Natural killer cell treated with Interleukin-12 subunit alpha and Interleukin-12 subunit beta and Interleukin-15 and Interleukin-18, amount 100 ng/mL, for 72 hours (primary cell): ENCODE measurements at regions not wholly inside any gene's neighbourhood (a gene's known extent, or its start where the extent isn't known, plus 50 kb on each side); places are given as distances from the start of the nearest gene placed in this dataset.

Experiments used
- ATAC-seq, 2 donors: fragments of 150-1000 bp; cut with Tn5 transposase in 1 of 2; sonication (Bioruptor Pico), chemical (Tn5 transposase) in 1 of 2; 2 replicates each; pipeline ENCODE4 v1.10.0; 2021
- DNase-seq: peaks from one replicate; pipeline ENCODE4 v3.0.0; 2022; ENCODE audit warnings: low spot score
- H3K27ac Mint-ChIP-seq, 2 donors: 1 replicate in 1 of 2; 2 replicates in 1 of 2; pipeline ENCODE4 v1.8.0; 2022; ENCODE audit warnings: mixed read lengths in 2 of 2, mild to moderate bottlenecking in 1 of 2, moderate library complexity in 1 of 2
- H3K27me3 Mint-ChIP-seq, 2 donors: 1 replicate in 1 of 2; 2 replicates in 1 of 2; pipeline ENCODE4 v1.8.0; 2022; ENCODE audit warnings: mixed read lengths in 2 of 2
- H3K36me3 Mint-ChIP-seq: one replicate; pipeline ENCODE4 v1.8.0; 2022; ENCODE audit warnings: mixed read lengths
- H3K4me1 Mint-ChIP-seq, 2 donors: 1 replicate in 1 of 2; 2 replicates in 1 of 2; pipeline ENCODE4 v1.8.0; 2022; ENCODE audit warnings: low read depth in 2 of 2, mixed read lengths in 2 of 2, mild to moderate bottlenecking in 1 of 2
- H3K4me3 Mint-ChIP-seq: one replicate; pipeline ENCODE4 v1.8.0; 2022; ENCODE audit warnings: mixed read lengths
- H3K9me3 Mint-ChIP-seq: 2 replicates; pipeline ENCODE4 v1.8.0; 2022; ENCODE audit warnings: mixed read lengths

DNA sequence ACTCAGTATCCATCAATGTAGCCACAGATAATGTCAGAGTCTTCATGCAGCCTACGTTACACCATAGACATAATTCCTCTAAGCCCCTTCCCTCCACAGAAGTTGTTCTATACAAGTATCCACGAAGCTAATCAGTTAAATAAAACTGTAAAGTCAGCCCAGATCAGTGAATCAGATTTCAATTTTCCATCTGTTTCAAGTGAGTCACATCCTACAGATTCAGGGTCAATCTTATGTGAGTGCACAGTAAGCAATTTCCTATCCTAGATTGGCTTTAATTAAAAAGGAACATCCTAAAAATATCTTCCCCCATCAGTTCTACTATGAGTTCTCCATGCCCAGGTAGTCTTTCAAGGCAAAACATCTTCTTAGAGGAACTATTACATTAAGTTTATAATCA is 402.5 kb downstream of the EFNA5 start:
- H3K4me3 Mint-ChIP-seq = no peak overlapping the region
- ATAC-seq (no peak), DNase-seq (no peak)
- no peak overlapping the region for H3K27ac Mint-ChIP-seq
- H3K27me3 Mint-ChIP-seq = peaks cover 0 to 4% of the 10 kb centered on the region in 2 donors
- H3K9me3 Mint-ChIP-seq = no peaks in the 10 kb centered on the region
- no peaks in the 10 kb centered on the region for H3K36me3 Mint-ChIP-seq
- H3K4me1 Mint-ChIP-seq = no peaks in the 10 kb centered on the region

GRCh38 chr5:107266100-107266499 is 404.6 kb downstream of the EFNA5 start:
- Mint-ChIP-seq H3K27me3 (peaks cover 0 to 4% of the 10 kb centered on the region in 2 donors), H3K9me3 (peaks cover 7% of the 10 kb centered on the region), H3K27ac (no peak overlapping the region), H3K4me3 (no peak overlapping the region), H3K4me1 (peaks cover 0 to 8% of the 10 kb centered on the region in 2 donors), H3K36me3 (peaks cover 11% of the 10 kb centered on the region)
- no peak for DNase-seq
- ATAC-seq = peak in 1 of 2 donors; percentile 56

GRCh38 chr5:107265193-107265592 is 405.5 kb downstream of the EFNA5 start:
- Mint-ChIP-seq H3K27ac (no peak overlapping the region), H3K36me3 (peaks cover 17% of the 10 kb centered on the region), H3K4me3 (no peak overlapping the region), H3K27me3 (peaks cover 0 to 4% of the 10 kb centered on the region in 2 donors), H3K9me3 (peaks cover 11% of the 10 kb centered on the region), H3K4me1 (peaks cover 0 to 8% of the 10 kb centered on the region in 2 donors)
- DNase-seq = no peak
- no peak for ATAC-seq

GRCh38 chr5:107263387-107264018 is 407.2 kb downstream of the EFNA5 start:
- Mint-ChIP-seq H3K27me3 (peaks cover 0 to 4% of the 10 kb centered on the region in 2 donors), H3K4me1 (peaks cover 0 to 13% of the 10 kb centered on the region in 2 donors), H3K36me3 (peaks cover 23% of the 10 kb centered on the region), H3K4me3 (no peak overlapping the region), H3K27ac (no peak overlapping the region), H3K9me3 (peaks cover 11% of the 10 kb centered on the region)
- ATAC-seq (peak; percentile 77 to 86), DNase-seq (no peak)

GRCh38 chr5:107257885-107258520 is 412.7 kb downstream of the EFNA5 start:
- Mint-ChIP-seq H3K4me3 (no peak overlapping the region), H3K27ac (no peak overlapping the region), H3K4me1 (peaks cover 19 to 36% of the 10 kb centered on the region in 2 donors), H3K27me3 (no peaks in the 10 kb centered on the region), H3K9me3 (peaks cover 11% of the 10 kb centered on the region), H3K36me3 (peaks cover 23% of the 10 kb centered on the region)
- ATAC-seq (no peak), DNase-seq (no peak)

- peaks cover 6% of the 10 kb centered on the region for H3K36me3 Mint-ChIP-seq
Observed at GRCh38 chr5:107254902-107255234, 415.9 kb downstream of the EFNA5 start.

GRCh38 chr5:107254214-107254901 is 416.4 kb downstream of the EFNA5 start:
- H3K4me3 Mint-ChIP-seq = no peak overlapping the region

More at GRCh38 chr5:107254902-107255234, 415.9 kb downstream of the EFNA5 start:
- Mint-ChIP-seq H3K27ac (no peak overlapping the region), H3K4me1 (peaks cover 19 to 32% of the 10 kb centered on the region in 2 donors), H3K27me3 (no peaks in the 10 kb centered on the region), H3K4me3 (no peak overlapping the region), H3K9me3 (no peaks in the 10 kb centered on the region)
- no peak for ATAC-seq
- no peak for DNase-seq

DNA sequence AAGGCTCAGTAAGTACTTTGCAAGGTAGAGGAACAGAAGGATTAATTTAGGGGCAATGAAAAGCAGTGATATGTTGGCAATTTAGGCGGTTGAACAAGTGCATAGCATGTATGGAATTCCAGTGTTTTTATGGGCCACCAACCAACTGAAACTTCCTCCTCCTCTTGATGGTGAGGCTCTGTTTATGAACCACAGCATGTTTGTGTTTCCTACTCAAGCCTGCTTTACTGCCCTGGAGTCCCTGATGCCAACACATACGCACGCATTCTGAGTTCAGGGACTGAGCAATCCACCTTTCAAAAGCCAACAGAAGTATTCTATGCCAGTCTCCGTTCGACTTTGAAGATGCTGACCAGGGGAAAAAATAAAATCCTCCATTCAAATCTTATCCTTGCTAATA is 417.5 kb downstream of the EFNA5 start:
- Mint-ChIP-seq H3K27ac (no peak overlapping the region), H3K27me3 (no peaks in the 10 kb centered on the region), H3K4me1 (peaks cover 26 to 39% of the 10 kb centered on the region in 2 donors), H3K36me3 (no peaks in the 10 kb centered on the region), H3K9me3 (no peaks in the 10 kb centered on the region), H3K4me3 (no peak overlapping the region)
- DNase-seq = no peak
- ATAC-seq = no peak

More at GRCh38 chr5:107254214-107254901, 416.4 kb downstream of the EFNA5 start:
- peaks cover 19 to 31% of the 10 kb centered on the region in 2 donors for H3K4me1 Mint-ChIP-seq
- no peak overlapping the region for H3K27ac Mint-ChIP-seq
- DNase-seq = no peak
- H3K27me3 Mint-ChIP-seq = no peaks in the 10 kb centered on the region
- no peak for ATAC-seq
- no peaks in the 10 kb centered on the region for H3K9me3 Mint-ChIP-seq
- peaks cover 3% of the 10 kb centered on the region for H3K36me3 Mint-ChIP-seq

DNA sequence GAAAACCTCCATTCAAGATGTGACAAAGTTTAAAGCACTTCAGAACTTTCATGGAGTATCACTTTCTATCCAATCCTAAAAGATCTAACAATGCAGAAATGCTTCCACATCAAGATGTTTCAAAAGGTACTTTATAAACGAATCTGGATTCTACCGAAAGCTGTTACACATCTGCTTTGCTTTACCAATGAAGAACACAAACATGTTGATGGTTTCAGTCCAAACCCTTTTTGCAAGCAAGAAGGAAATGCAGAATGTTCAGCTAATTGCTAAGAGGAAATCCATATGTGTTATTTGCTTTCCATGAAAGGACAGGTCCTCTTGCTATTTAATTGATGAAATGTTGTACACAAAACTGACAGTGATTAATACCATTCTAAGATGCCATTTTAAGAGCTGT is 419.6 kb downstream of the EFNA5 start:
- ATAC-seq (no peak), DNase-seq (no peak)
- no peak overlapping the region for H3K4me3 Mint-ChIP-seq
- peaks cover 24 to 36% of the 10 kb centered on the region in 2 donors for H3K4me1 Mint-ChIP-seq
- no peaks in the 10 kb centered on the region for H3K27me3 Mint-ChIP-seq
- no peaks in the 10 kb centered on the region for H3K9me3 Mint-ChIP-seq
- H3K27ac Mint-ChIP-seq = no peak overlapping the region
- H3K36me3 Mint-ChIP-seq = no peaks in the 10 kb centered on the region

DNA sequence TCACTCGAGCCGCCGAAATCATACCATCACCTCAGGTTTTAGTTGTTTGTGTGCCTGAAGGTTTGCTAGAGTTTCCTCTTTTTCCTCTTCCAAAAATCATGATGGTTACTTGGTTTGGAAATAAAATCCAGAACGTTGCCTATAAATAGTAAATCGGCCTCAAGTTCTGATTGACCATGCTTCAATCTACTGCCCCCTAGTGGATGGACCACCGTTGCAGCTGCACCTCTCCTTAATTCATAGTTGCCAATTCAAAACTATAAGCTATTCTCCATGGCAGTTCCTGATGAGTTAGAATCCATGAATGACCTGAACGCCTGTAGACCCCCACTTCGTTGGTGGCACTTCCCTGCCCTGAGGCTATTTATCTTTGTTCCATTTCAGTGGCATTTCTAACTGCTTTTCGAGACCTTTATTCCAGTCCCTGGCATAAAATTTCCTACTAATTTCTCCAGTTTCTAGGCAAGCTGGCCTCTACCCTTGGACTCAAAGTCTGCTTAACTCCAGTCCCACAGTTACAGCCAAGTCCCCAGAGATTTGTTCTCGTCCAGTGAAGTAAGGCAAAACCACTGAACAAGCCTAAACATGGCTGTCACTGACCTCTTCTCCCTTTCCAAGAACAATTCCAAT is 422.6 kb downstream of the EFNA5 start:
- H3K27me3 Mint-ChIP-seq = peaks cover 0 to 2% of the 10 kb centered on the region in 2 donors
- peak; percentile 65 for DNase-seq
- H3K4me1 Mint-ChIP-seq = peaks cover 10 to 20% of the 10 kb centered on the region in 2 donors
- H3K9me3 Mint-ChIP-seq = peaks cover 3% of the 10 kb centered on the region
- H3K36me3 Mint-ChIP-seq = no peaks in the 10 kb centered on the region
- no peak for ATAC-seq
- peak overlapping the region in 1 of 2 donors; percentile 32 for H3K27ac Mint-ChIP-seq
- no peak overlapping the region for H3K4me3 Mint-ChIP-seq

DNA sequence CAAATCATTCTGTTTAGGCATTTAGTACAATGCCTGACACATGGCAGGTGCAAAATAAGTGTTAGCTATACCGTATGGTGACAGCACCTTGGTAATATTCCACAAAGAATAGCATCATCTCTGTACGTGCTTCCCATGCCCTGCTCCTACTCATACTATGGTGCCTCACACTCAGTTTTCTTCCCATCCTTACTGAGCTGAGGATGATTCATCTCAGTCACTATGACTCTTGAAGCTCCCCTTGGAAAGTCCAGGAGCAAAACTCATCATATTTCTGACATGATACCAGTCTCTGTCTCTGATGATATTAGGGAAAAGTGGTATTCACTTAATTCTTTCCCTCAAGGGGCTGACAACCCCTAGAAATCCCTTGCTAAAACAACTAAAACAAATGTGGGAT is 423.3 kb downstream of the EFNA5 start:
- Mint-ChIP-seq H3K9me3 (peaks cover 5% of the 10 kb centered on the region), H3K36me3 (no peaks in the 10 kb centered on the region), H3K4me1 (peaks cover 11 to 16% of the 10 kb centered on the region in 2 donors), H3K27me3 (peaks cover 0 to 2% of the 10 kb centered on the region in 2 donors), H3K4me3 (no peak overlapping the region), H3K27ac (no peak overlapping the region)
- no peak for DNase-seq
- no peak for ATAC-seq

DNA sequence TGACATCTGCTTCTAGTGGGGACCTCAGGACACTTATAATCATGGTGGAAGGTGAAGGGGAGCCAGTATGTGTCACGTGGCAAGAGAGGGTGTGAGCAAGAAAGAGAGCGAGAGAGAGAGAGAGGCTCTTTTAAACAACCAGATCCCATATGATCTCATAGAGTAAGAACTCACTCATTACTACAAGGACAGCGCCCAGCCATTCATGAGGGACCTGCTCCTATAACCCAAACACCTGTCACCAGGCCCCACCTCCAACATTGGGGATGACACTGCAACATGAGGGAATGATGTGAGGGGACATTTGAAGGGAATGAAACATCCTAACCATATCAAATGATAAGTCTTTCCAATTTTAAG is 427.5 kb downstream of the EFNA5 start:
- Mint-ChIP-seq H3K36me3 (no peaks in the 10 kb centered on the region), H3K4me3 (no peak overlapping the region), H3K9me3 (peaks cover 7% of the 10 kb centered on the region), H3K27me3 (peaks cover 0 to 6% of the 10 kb centered on the region in 2 donors), H3K27ac (no peak overlapping the region), H3K4me1 (peaks cover 1 to 4% of the 10 kb centered on the region in 2 donors)
- DNase-seq (no peak), ATAC-seq (no peak)

GRCh38 chr5:107242411-107243219 is 428.1 kb downstream of the EFNA5 start:
- Mint-ChIP-seq H3K4me1 (peaks cover 0 to 2% of the 10 kb centered on the region in 2 donors), H3K27me3 (peaks cover 0 to 11% of the 10 kb centered on the region in 2 donors), H3K9me3 (peaks cover 11% of the 10 kb centered on the region), H3K4me3 (no peak overlapping the region), H3K36me3 (no peaks in the 10 kb centered on the region), H3K27ac (no peak overlapping the region)
- ATAC-seq (no peak), DNase-seq (no peak)
